ENCODE measurements at regions not wholly inside any gene's neighbourhood (a gene's known extent, or its start where the extent isn't known, plus 50 kb on each side); places are given as distances from the start of the nearest gene placed in this dataset.

GRCh38 chr7:15104411-15105092 lies 202.0 kb upstream of the DGKB start:
- Mint-ChIP-seq H3K4me3 (no peak overlapping the region), H3K4me1 (ENCODE audit: low read depth) (no peaks in the 10 kb centered on the region)

GRCh38 chr7:15099074-15099473 lies 196.5 kb upstream of the DGKB start:
- no peaks in the 10 kb centered on the region for H3K27me3 ChIP-seq (ENCODE audit: control insufficient read depth in 1 of 2, insufficient read depth in 2 of 2, low read length in 2 of 2)
- H3K4me1 ChIP-seq (ENCODE audit: insufficient read depth, low read length), result no peaks in the 10 kb centered on the region
- POLR2A ChIA-PET, result no interaction called here
- H3K4me3 ChIP-seq (ENCODE audit: low read length), result no peak overlapping the region
- DNase-seq (no peak), ATAC-seq (ENCODE audit: poor library complexity) (no peak)
- CTCF ChIA-PET, result no interaction called here
- Mint-ChIP-seq H3K4me1 (ENCODE audit: low read depth) (no peaks in the 10 kb centered on the region), H3K9me3 (peaks cover 5% of the 10 kb centered on the region), H3K27me3 (no peaks in the 10 kb centered on the region), H3K27ac (no peak overlapping the region), H3K4me3 (no peak overlapping the region), H3K36me3 (ENCODE audit: low read depth) (no peaks in the 10 kb centered on the region)
- TF ChIP-seq, protein P1, sequence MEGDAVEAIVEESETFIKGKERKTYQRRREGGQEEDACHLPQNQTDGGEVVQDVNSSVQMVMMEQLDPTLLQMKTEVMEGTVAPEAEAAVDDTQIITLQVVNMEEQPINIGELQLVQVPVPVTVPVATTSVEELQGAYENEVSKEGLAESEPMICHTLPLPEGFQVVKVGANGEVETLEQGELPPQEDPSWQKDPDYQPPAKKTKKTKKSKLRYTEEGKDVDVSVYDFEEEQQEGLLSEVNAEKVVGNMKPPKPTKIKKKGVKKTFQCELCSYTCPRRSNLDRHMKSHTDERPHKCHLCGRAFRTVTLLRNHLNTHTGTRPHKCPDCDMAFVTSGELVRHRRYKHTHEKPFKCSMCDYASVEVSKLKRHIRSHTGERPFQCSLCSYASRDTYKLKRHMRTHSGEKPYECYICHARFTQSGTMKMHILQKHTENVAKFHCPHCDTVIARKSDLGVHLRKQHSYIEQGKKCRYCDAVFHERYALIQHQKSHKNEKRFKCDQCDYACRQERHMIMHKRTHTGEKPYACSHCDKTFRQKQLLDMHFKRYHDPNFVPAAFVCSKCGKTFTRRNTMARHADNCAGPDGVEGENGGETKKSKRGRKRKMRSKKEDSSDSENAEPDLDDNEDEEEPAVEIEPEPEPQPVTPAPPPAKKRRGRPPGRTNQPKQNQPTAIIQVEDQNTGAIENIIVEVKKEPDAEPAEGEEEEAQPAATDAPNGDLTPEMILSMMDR (IDR thresholded peaks at IDR 0.05), result no peak
- no peaks in the 10 kb centered on the region for H3K36me3 ChIP-seq (ENCODE audit: insufficient read depth, low read length)
- no peak overlapping the region for H3K27ac ChIP-seq (ENCODE audit: low read depth in 1 of 2, low read length in 2 of 2)
- intact Hi-C loops (cut with DNase I, micrococcal nuclease), result no loop called here
- H3K9me3 ChIP-seq (ENCODE audit: control insufficient read depth in 1 of 2, insufficient read depth in 1 of 2, low read length in 2 of 2), result peaks cover 0 to 9% of the 10 kb centered on the region in 2 experiments

More at GRCh38 chr7:15104411-15105092, 202.0 kb upstream of the DGKB start:
- no peak overlapping the region for H3K4me3 ChIP-seq (ENCODE audit: low read length)
- Mint-ChIP-seq H3K36me3 (ENCODE audit: low read depth) (no peaks in the 10 kb centered on the region), H3K27ac (no peak overlapping the region), H3K27me3 (no peaks in the 10 kb centered on the region), H3K9me3 (peaks cover 10% of the 10 kb centered on the region)
- CTCF ChIA-PET, result no interaction called here
- POLR2A ChIA-PET, result no interaction called here
- DNase-seq (no peak), ATAC-seq (ENCODE audit: poor library complexity) (no peak)
- H3K27me3 ChIP-seq (ENCODE audit: control insufficient read depth in 1 of 2, insufficient read depth in 2 of 2, low read length in 2 of 2), result no peaks in the 10 kb centered on the region
- intact Hi-C loops (cut with DNase I, micrococcal nuclease), result no loop called here
- no peaks in the 10 kb centered on the region for H3K36me3 ChIP-seq (ENCODE audit: insufficient read depth, low read length)
- TF ChIP-seq, protein P1 (IDR thresholded peaks at IDR 0.05), result no peak
- no peak overlapping the region for H3K27ac ChIP-seq (ENCODE audit: low read depth in 1 of 2, low read length in 2 of 2)
- H3K9me3 ChIP-seq (ENCODE audit: control insufficient read depth in 1 of 2, insufficient read depth in 1 of 2, low read length in 2 of 2), result peaks cover 0 to 4% of the 10 kb centered on the region in 2 experiments
- no peaks in the 10 kb centered on the region for H3K4me1 ChIP-seq (ENCODE audit: insufficient read depth, low read length)

DNA sequence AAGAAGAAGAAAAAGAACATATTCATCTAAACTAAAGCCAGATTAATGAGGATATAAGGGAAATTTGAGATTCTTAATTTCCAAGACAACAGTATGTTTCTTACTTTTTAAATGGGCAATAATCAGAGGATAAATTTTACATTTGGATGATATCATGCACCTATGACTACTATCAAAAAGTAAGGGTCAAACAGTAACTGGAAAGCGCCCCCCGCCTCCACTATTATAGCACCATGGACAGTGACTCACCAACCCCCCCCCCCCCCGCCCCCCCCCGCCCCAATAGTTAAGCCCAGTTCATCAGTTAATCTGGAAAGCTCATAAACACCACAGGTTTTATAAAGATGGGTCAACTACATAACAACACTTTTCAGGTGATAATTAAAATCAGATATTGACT lies 194.3 kb upstream of the DGKB start:
- peaks cover 0 to 9% of the 10 kb centered on the region in 2 experiments for H3K9me3 ChIP-seq (ENCODE audit: control insufficient read depth in 1 of 2, insufficient read depth in 1 of 2, low read length in 2 of 2)
- no peak overlapping the region for H3K27ac ChIP-seq (ENCODE audit: low read depth in 1 of 2, low read length in 2 of 2)
- H3K27me3 ChIP-seq (ENCODE audit: control insufficient read depth in 1 of 2, insufficient read depth in 2 of 2, low read length in 2 of 2), result no peaks in the 10 kb centered on the region
- H3K4me1 Mint-ChIP-seq (ENCODE audit: low read depth), result no peaks in the 10 kb centered on the region
- H3K27me3 Mint-ChIP-seq, result no peaks in the 10 kb centered on the region
- peaks cover 5% of the 10 kb centered on the region for H3K9me3 Mint-ChIP-seq
- no peaks in the 10 kb centered on the region for H3K36me3 Mint-ChIP-seq (ENCODE audit: low read depth)
- H3K4me3 ChIP-seq (ENCODE audit: low read length), result no peak overlapping the region
- no peaks in the 10 kb centered on the region for H3K36me3 ChIP-seq (ENCODE audit: insufficient read depth, low read length)
- ChIA-PET POLR2A (no interaction called here), CTCF (no interaction called here)
- no peaks in the 10 kb centered on the region for H3K4me1 ChIP-seq (ENCODE audit: insufficient read depth, low read length)
- no peak overlapping the region for H3K4me3 Mint-ChIP-seq
- intact Hi-C loops (cut with DNase I, micrococcal nuclease), result no loop called here
- TF ChIP-seq, protein P1 (IDR thresholded peaks at IDR 0.05), result no peak
- no peak overlapping the region for H3K27ac Mint-ChIP-seq
- no peak for ATAC-seq (ENCODE audit: poor library complexity)
- DNase-seq, result no peak

All from CD4-positive, alpha-beta T cell (primary cell).